WI38 (cell line): ENCODE measurements at regions not wholly inside any gene's neighbourhood (a gene's known extent, or its start where the extent isn't known, plus 50 kb on each side); places are given as distances from the start of the nearest gene placed in this dataset.

Experiments used
- H3K4me3 ChIP-seq: 2 replicates; pipeline ENCODE4 v1.5.1; 2011; ENCODE audit warnings: low read depth, mild to moderate bottlenecking, control low read depth, low read length
- TF ChIP-seq, protein P1 (sequence below): IDR thresholded peaks from 2 replicates; pipeline ENCODE4 v1.5.1; 2012; ENCODE audit warnings: low read depth, mild to moderate bottlenecking, control low read depth, low read length

DNA sequence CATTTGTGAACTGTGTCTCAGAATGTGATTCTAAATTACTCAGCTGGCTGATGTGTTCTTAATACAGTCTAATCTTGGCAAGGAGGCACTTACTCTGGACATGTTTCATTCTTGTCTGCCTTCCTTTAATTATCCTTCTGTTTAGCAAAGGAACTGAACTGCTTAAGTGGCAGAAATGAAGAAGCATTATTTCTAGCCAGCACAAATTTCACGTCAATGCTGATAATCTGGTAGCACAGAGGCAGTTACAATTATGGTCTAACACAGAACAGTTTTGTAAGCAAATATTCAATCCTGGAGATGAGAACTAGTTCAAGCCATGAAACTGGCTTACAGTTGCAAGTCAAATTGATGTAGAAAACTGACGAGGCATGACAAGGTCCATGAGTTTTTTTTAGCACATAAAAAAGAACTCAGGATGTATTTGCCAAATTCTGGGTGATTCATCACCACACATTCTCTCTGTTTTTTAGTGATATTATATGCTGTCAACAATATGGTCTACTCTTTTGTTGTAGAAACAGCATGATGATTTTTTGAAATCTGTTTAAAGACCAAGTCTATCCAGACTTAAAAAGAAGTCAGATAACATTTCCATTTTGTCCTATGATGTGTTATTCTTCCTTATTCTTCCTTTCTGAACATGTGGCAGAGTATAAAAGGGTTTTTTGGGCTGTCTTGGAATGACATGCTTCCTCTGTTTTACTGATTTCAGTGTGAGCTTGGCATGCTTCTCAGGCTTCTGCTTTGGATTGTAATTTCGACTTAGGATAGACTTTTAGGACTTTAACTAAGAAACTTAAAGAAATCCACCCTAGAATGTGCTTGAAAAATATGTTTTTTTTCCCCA lies 154.8 kb downstream of the DNAJB9 start:
- TF ChIP-seq, protein P1, sequence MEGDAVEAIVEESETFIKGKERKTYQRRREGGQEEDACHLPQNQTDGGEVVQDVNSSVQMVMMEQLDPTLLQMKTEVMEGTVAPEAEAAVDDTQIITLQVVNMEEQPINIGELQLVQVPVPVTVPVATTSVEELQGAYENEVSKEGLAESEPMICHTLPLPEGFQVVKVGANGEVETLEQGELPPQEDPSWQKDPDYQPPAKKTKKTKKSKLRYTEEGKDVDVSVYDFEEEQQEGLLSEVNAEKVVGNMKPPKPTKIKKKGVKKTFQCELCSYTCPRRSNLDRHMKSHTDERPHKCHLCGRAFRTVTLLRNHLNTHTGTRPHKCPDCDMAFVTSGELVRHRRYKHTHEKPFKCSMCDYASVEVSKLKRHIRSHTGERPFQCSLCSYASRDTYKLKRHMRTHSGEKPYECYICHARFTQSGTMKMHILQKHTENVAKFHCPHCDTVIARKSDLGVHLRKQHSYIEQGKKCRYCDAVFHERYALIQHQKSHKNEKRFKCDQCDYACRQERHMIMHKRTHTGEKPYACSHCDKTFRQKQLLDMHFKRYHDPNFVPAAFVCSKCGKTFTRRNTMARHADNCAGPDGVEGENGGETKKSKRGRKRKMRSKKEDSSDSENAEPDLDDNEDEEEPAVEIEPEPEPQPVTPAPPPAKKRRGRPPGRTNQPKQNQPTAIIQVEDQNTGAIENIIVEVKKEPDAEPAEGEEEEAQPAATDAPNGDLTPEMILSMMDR = no peak
- H3K4me3 ChIP-seq = no peak overlapping the region

DNA sequence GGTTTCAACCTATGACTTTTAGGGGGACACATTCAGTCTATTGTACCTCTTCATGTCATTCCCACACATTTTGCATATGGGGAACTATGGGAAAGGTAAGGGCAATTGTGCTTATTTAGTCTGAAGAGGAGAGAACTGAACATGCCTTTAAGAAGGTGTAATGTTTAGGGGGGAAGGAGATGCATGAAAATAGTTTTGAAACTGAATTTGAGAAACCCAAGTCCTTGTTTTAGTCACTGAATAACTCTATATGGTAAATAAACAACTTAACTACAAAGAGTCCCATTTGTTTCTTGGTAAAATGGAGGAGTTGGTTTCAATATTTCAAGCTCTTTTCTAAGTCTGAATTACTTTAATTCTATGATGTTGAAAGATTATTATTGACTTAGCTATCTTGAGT lies 166.1 kb downstream of the DNAJB9 start:
- TF ChIP-seq, protein P1 = no peak
- H3K4me3 ChIP-seq = no peak overlapping the region

DNA sequence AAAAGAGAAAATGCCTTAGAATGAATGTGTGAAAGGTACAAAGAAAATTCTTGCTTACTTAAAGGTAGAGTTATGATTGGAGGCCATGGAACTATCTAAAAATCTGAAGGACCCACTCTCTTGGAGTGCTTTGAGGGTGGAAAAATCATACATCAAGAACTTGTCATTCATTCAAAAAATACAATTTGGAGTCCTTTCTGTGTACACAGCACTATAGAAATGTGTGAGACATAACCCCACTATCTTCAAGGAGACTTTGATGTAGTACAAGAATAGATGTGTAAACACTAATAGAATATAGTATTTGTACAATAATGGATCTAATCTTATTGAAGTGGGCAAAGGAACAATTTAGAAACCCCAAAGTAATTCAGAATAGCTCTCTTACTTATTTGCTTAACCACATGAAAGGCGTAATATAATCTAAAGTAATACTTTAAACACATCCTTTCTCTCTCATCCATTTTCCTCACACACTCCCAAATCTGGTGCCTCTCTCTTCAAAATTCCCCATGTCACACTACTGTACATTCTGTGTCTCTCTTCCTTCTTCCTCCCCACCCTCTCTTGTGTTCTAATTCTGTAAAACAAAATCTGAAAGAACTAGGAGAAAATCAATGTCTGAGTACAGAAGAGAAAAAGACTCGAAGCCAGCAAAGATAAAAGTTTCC lies 166.7 kb downstream of the DNAJB9 start:
- TF ChIP-seq, protein P1 = no peak

DNA sequence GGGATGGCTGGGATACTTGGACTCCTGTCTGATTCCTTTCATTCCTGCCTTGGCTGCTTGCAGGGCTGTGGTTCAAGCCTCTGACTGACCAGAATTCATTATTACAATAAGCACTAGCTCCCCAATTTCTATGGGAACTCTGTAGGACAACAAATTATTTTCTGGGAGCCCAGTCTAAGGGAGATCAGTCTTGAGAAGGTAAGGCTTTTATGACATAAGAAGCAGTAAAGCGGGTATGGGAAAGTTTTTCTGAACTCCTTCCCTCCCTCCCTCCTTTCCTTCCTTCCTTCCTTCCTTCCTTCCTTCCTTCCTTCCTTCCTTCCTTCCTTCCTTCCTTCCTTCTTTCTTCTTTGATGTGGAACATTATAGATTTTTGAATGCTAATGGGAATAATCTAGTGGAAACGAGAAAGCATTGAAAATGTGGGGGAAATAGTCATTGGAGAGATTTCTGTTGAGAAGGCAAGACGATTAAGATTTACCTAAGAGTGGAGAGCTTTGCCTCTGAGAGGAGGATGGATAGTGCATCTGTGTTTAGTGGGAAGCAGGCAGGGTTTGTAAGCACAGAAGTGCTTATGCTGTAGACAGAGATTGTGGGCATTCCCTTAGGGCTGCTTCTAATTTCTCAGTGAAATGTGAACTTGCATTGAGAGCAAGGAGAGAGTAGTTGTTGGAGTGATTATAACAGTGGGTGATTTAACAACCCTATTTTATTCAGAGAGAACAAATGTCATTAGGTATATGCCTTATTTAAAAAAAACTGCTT lies 201.5 kb downstream of the DNAJB9 start:
- no peak overlapping the region for H3K4me3 ChIP-seq
- TF ChIP-seq, protein P1 = no peak

More for the DNA sequence above, 166.7 kb downstream of the DNAJB9 start:
- H3K4me3 ChIP-seq = no peak overlapping the region

DNA sequence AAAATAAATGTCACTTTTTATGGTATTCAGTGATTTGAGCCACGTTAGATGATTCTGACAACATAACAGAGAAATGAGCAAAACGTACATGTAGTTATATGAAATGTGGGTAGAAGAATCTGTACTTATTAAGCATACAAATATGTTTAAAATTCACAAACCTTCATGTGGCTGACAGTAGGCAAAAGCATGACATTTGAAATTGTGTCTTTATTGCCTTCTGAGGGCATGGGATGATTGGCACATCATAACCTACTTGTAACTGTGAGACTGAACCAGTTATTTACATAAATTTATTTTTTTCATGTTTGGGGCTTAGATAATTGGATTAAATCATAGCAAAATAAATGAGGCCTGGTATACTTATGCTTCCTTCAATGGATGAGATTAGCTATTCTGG lies 202.2 kb downstream of the DNAJB9 start:
- TF ChIP-seq, protein P1 = no peak

DNA sequence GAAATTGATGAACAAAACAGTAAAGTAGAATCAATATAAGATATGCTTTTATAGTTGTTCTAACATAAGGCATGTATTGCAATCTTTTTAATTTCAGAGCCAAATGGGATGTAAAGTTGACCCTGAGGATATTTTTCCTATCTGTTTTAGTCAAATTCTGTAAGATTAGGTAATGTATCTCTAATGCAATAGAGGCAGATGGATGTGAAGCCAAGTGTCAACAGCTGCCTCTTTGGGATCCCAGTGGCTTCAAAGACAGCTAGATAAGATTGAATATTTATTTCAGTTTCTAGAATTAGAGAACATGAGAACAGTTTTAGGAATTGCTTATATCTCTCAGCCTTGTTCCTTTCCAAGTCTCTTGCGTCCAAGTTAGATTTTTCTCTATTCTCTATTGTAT lies 208.3 kb downstream of the DNAJB9 start:
- H3K4me3 ChIP-seq = no peak overlapping the region
- TF ChIP-seq, protein P1 = no peak

More for the DNA sequence above, 202.2 kb downstream of the DNAJB9 start:
- no peak overlapping the region for H3K4me3 ChIP-seq

DNA sequence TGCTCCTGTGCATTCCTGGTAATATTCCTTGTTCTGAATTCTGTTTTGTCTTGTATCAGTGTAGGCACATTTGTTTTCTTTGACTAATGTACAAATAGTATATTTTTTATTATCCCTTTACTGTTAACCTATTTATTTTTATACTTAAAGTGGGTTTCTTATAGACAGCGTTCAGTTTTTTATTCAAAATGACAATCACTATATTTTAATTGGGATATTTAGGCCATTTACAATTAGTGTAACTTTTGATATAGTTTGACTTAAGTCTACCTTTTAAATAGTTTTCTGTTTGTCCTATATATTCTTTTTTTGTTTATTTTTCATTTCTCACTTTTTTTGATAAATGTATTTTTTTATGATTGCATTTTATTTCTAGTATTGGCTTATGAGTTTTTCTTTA lies 219.8 kb downstream of the DNAJB9 start:
- H3K4me3 ChIP-seq = no peak overlapping the region
- TF ChIP-seq, protein P1 = no peak
